ENCODE measurements at regions not wholly inside any gene's neighbourhood (a gene's known extent, or its start where the extent isn't known, plus 50 kb on each side); places are given as distances from the start of the nearest gene placed in this dataset.
"Not testable (repeated sequence)": the region's sequence is repeated elsewhere in the genome, so short reads cannot be mapped to it uniquely, and the experiment has no call there.

- H3K4me3 ChIP-seq (ENCODE audit: low read depth, low read length), result no peak overlapping the region
- no peaks in the 10 kb centered on the region for H3K27me3 ChIP-seq
- no peaks in the 10 kb centered on the region for H3K9me3 ChIP-seq
- TF ChIP-seq, protein P1, sequence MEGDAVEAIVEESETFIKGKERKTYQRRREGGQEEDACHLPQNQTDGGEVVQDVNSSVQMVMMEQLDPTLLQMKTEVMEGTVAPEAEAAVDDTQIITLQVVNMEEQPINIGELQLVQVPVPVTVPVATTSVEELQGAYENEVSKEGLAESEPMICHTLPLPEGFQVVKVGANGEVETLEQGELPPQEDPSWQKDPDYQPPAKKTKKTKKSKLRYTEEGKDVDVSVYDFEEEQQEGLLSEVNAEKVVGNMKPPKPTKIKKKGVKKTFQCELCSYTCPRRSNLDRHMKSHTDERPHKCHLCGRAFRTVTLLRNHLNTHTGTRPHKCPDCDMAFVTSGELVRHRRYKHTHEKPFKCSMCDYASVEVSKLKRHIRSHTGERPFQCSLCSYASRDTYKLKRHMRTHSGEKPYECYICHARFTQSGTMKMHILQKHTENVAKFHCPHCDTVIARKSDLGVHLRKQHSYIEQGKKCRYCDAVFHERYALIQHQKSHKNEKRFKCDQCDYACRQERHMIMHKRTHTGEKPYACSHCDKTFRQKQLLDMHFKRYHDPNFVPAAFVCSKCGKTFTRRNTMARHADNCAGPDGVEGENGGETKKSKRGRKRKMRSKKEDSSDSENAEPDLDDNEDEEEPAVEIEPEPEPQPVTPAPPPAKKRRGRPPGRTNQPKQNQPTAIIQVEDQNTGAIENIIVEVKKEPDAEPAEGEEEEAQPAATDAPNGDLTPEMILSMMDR (IDR thresholded peaks at IDR 0.05; ENCODE audit: low read depth, low read length), result no peak
- no peak for DNase-seq
- no peaks in the 10 kb centered on the region for H3K4me1 ChIP-seq
- no peaks in the 10 kb centered on the region for H3K36me3 ChIP-seq
These were observed 126.2 kb upstream of the DAB1 start for GRCh38 chr1:57550092-57550491.

DNA sequence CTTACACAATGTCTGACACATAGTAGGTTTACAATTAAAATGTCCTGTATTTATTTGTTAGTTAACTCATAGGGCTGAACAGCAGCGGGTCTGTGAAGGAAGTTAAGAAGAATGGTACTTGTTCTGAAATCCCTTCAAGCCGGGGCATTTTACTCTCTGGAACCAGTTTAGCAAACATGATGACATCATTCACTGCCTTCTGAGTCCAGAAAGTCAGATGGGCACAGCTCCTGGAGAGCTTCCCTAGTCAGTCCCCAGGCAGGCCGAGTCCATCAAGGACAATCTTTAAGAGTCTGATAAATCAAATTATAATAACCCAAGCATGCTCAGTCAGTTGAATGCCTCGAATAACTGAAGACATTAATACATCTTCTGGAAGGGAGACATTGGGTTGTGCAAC, 125.4 kb upstream of the DAB1 start:
- no peaks in the 10 kb centered on the region for H3K4me1 ChIP-seq
- TF ChIP-seq, protein P1 (IDR thresholded peaks at IDR 0.05; ENCODE audit: low read depth, low read length), result no peak
- no peak for DNase-seq
- no peaks in the 10 kb centered on the region for H3K27me3 ChIP-seq
- no peaks in the 10 kb centered on the region for H3K9me3 ChIP-seq
- no peaks in the 10 kb centered on the region for H3K36me3 ChIP-seq
- H3K4me3 ChIP-seq (ENCODE audit: low read depth, low read length), result no peak overlapping the region

DNA sequence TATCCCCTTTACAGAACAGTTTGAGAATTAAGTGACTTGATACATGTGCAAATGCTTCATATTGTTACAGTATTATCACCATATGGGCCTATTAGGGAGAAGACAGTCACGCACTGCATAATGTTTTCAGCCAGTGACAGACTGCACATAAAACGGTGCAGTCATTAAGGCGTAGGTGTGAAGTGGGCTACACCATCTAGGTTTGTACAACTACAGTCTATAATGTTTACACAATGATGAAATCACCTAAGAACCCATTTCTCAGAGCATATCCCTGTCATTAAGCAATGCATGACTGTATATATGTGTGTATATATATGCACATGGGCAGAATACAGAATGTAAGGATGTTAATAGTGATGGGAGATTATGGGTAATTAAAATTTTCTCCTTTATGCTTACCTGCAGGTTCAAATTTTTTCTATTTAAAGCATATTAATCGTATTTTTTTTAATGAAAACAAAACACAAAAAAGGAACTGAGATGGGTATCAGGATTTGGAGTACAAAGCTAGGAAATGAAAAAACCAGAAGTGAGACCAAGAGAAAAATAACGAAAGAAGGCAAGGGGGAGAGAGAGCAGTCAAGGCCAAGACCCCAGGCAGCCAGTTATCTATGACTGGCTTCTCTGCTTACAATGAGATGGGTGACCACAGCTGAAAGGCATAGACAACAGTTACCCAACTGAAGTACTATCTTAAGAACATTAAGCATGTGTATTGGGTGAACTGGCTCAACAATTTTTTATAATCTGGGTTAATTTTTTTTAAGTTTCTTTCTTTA, 122.9 kb upstream of the DAB1 start:
- TF ChIP-seq, protein P1 (IDR thresholded peaks at IDR 0.05; ENCODE audit: low read depth, low read length), result no peak
- H3K27me3 ChIP-seq, result no peaks in the 10 kb centered on the region
- H3K36me3 ChIP-seq, result no peaks in the 10 kb centered on the region
- H3K9me3 ChIP-seq, result no peaks in the 10 kb centered on the region
- no peak overlapping the region for H3K4me3 ChIP-seq (ENCODE audit: low read depth, low read length)
- no peak for DNase-seq
- no peaks in the 10 kb centered on the region for H3K4me1 ChIP-seq

DNA sequence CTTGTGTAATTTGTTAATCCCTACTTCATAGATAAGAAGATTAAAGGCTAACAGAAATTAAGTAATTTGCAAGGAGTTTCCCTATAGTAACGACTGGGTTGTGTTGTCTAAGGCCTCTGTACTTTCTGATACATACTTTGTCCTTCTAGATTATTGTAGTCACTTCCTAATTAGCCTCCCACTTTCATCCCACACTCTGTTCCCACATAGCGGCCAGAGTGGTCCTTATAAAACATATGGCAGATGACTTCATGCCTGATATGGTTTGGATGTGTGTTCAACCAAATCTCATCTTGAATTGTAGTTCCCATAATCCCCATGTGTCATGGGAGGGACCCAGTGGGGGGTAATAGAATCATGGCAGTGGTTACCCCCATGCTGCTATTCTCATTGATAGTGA, 120.5 kb upstream of the DAB1 start:
- H3K4me3 ChIP-seq (ENCODE audit: low read depth, low read length), result no peak overlapping the region
- TF ChIP-seq, protein P1 (IDR thresholded peaks at IDR 0.05; ENCODE audit: low read depth, low read length), result no peak
- no peaks in the 10 kb centered on the region for H3K27me3 ChIP-seq
- no peaks in the 10 kb centered on the region for H3K36me3 ChIP-seq
- no peaks in the 10 kb centered on the region for H3K9me3 ChIP-seq
- no peak for DNase-seq
- H3K4me1 ChIP-seq, result no peaks in the 10 kb centered on the region

GRCh38 chr1:57536749-57537423, 113.0 kb upstream of the DAB1 start:
- H3K27me3 ChIP-seq, result no peaks in the 10 kb centered on the region
- H3K36me3 ChIP-seq, result no peaks in the 10 kb centered on the region
- no peak for DNase-seq
- TF ChIP-seq, protein P1 (IDR thresholded peaks at IDR 0.05; ENCODE audit: low read depth, low read length), result no peak
- no peaks in the 10 kb centered on the region for H3K4me1 ChIP-seq
- H3K4me3 ChIP-seq (ENCODE audit: low read depth, low read length), result no peak overlapping the region
- no peaks in the 10 kb centered on the region for H3K9me3 ChIP-seq

DNA sequence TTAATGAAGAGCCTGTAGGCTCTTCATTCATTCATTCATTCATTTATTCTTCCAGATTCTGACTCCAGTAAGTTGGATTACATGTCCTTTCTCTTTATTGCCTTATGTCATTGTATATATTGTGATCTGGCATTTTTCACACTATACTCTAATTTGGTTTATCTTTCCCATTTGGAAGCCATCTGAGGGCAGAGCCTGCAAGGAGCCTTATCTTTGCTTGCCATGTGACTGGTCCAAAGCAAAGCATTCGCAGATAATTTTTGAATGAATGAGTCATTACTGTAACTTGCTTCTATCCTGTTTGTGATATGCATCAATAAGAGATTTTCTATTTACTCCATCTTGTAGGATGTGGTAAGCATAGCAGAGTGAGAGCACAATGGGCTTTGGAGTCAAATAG, 108.4 kb upstream of the DAB1 start:
- Histone ChIP-seq H3K4me1 (no peaks in the 10 kb centered on the region), H3K36me3 (no peaks in the 10 kb centered on the region), H3K9me3 (no peaks in the 10 kb centered on the region), H3K4me3 (ENCODE audit: low read depth, low read length) (no peak overlapping the region), H3K27me3 (no peaks in the 10 kb centered on the region)
- TF ChIP-seq, protein P1 (IDR thresholded peaks at IDR 0.05; ENCODE audit: low read depth, low read length), result no peak
- DNase-seq, result no peak

DNA sequence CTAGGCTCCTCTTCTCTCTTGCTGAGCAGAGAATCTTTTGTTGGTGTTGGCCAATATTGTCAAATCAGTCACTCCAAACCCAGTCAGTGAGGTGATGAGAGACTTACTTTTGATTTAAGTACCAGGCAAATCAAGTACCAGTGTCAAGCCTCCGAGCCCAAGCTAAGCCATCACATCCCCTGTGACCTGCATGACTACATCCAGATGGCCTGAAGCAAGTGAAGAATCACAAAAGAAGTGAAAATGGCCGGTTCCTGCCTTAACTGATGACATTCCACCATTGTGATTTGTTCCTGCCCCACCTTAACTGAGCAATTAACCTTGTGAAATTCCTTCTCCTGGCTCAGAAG, 107.0 kb upstream of the DAB1 start:
- DNase-seq; H3K4me3 ChIP-seq (ENCODE audit: low read depth, low read length); H3K9me3 ChIP-seq; H3K27me3 ChIP-seq; H3K36me3 ChIP-seq; H3K4me1 ChIP-seq: not testable (repeated sequence)
